GM19463 (cell line): ENCODE measurements at regions not wholly inside any gene's neighbourhood (a gene's known extent, or its start where the extent isn't known, plus 50 kb on each side); places are given as distances from the start of the nearest gene placed in this dataset.
A peak's percentile ranks its signal among the peaks of the same experiment; 100 is the strongest.
"Not testable (repeated sequence)": the region's sequence is repeated elsewhere in the genome, so short reads cannot be mapped to it uniquely, and the experiment has no call there.

Experiments used
- ATAC-seq: cut with Tn5 transposase; IDR thresholded peaks from one replicate; pipeline ENCODE4 v1.9.1; 2021; ENCODE audit warnings: mild to moderate bottlenecking, moderate library complexity; ENCODE audit not compliant: unreplicated experiment

GRCh38 chr6:27807441-27808241 is 104.6 kb downstream of the OR2B2 start:
- ATAC-seq = peak; percentile 66

GRCh38 chr6:27806981-27807440 is 105.2 kb downstream of the OR2B2 start:
- no peak for ATAC-seq

- no peak for ATAC-seq
Measured at GRCh38 chr6:27805347-27805746, 106.8 kb downstream of the OR2B2 start.

GRCh38 chr6:27804851-27805250 is 107.3 kb downstream of the OR2B2 start:
- no peak for ATAC-seq

- ATAC-seq = no peak
Measured at GRCh38 chr6:27800731-27801373, 111.3 kb downstream of the OR2B2 start.

- no peak for ATAC-seq
Measured at GRCh38 chr6:27797960-27798359, 114.2 kb downstream of the OR2B2 start.

GRCh38 chr6:27796736-27797481 is 115.3 kb downstream of the OR2B2 start:
- ATAC-seq = not testable (repeated sequence)

- ATAC-seq = no peak
Measured at GRCh38 chr6:27795697-27796494, 116.3 kb downstream of the OR2B2 start.

- ATAC-seq = no peak
Measured at GRCh38 chr6:27791182-27791943, 120.8 kb downstream of the OR2B2 start.

GRCh38 chr6:27788376-27788775 is 123.8 kb downstream of the OR2B2 start:
- ATAC-seq = not testable (repeated sequence)

GRCh38 chr6:27786048-27786447 is 126.1 kb downstream of the OR2B2 start:
- no peak for ATAC-seq

- ATAC-seq = no peak
Measured at GRCh38 chr6:27785294-27785693, 126.9 kb downstream of the OR2B2 start.

- ATAC-seq = no peak
Measured at GRCh38 chr6:27782748-27783147, 129.4 kb downstream of the OR2B2 start.

GRCh38 chr6:27778625-27779417 is 133.4 kb downstream of the OR2B2 start:
- no peak for ATAC-seq

- no peak for ATAC-seq
Measured at GRCh38 chr6:27777614-27778355, 134.4 kb downstream of the OR2B2 start.

GRCh38 chr6:27777126-27777525 is 135.1 kb downstream of the OR2B2 start:
- ATAC-seq = peak; percentile 38

GRCh38 chr6:27776504-27776903 is 135.7 kb downstream of the OR2B2 start:
- no peak for ATAC-seq

GRCh38 chr6:27775796-27776184 is 136.4 kb downstream of the OR2B2 start:
- ATAC-seq = no peak
